OCI-LY3 (cell line): ENCODE measurements at regions not wholly inside any gene's neighbourhood (a gene's known extent, or its start where the extent isn't known, plus 50 kb on each side); places are given as distances from the start of the nearest gene placed in this dataset.

Experiments
- CTCF ChIP-seq: fragments of 200-600, 300-600 bp; sonication (generic); IDR thresholded peaks from 2 replicates; pipeline ENCODE4 v1.5.1; 2014; ENCODE audit warnings: antibody characterized with exemption, low read length, low read depth
- EZH2phosphoT487 ChIP-seq: fragments of 200-600 bp; shearing (Covaris generic); IDR thresholded peaks from 2 replicates; pipeline ENCODE4 v1.6.1; 2018; ENCODE audit warnings: antibody characterized with exemption, mixed run types, low read depth

- TF ChIP-seq CTCF (no peak), EZH2phosphoT487 (no peak)
Observed at GRCh38 chr3:64293121-64293520, 67.9 kb upstream of the PRICKLE2 start.
